ENCODE measurements at regions not wholly inside any gene's neighbourhood (a gene's known extent, or its start where the extent isn't known, plus 50 kb on each side); places are given as distances from the start of the nearest gene placed in this dataset.

DNA sequence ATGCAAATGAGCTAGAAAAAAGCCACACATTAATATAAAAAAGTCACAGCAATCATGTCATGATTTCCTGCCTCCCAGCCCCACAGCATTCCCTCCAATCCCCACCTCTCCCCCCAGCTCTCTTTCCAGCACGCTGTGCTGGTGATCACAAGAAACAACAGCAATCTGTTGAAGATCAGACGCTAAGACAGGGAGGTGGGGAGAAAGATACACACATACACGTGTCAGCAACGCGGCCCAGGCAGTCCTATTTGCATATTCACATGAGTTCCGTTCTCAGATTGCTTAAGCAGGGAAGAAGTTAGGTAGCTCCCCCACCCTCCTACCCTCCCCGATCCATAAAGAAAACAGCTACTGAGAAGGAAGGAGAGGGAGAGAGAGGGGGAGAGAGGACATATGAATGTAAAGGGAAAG is 405.5 kb upstream of the PSMD7 start:
- no peak for DNase-seq (ENCODE audit: low read depth, low spot score)
- TF ChIP-seq, protein P1, sequence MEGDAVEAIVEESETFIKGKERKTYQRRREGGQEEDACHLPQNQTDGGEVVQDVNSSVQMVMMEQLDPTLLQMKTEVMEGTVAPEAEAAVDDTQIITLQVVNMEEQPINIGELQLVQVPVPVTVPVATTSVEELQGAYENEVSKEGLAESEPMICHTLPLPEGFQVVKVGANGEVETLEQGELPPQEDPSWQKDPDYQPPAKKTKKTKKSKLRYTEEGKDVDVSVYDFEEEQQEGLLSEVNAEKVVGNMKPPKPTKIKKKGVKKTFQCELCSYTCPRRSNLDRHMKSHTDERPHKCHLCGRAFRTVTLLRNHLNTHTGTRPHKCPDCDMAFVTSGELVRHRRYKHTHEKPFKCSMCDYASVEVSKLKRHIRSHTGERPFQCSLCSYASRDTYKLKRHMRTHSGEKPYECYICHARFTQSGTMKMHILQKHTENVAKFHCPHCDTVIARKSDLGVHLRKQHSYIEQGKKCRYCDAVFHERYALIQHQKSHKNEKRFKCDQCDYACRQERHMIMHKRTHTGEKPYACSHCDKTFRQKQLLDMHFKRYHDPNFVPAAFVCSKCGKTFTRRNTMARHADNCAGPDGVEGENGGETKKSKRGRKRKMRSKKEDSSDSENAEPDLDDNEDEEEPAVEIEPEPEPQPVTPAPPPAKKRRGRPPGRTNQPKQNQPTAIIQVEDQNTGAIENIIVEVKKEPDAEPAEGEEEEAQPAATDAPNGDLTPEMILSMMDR (IDR thresholded peaks at IDR 0.05; ENCODE audit: insufficient read depth, low read length, missing control alignments) = no peak
- POLR2A ChIA-PET = no interaction called here
- H3K4me3 ChIP-seq (ENCODE audit: low read depth, low read length) = no peak overlapping the region
- CTCF ChIA-PET = interaction anchor here (0.9 to 1.5 kb wide), 2 partner anchors 11 to 13 kb away, joined by 4 read pairs; no protein-coding TSS in a partner anchor

DNA sequence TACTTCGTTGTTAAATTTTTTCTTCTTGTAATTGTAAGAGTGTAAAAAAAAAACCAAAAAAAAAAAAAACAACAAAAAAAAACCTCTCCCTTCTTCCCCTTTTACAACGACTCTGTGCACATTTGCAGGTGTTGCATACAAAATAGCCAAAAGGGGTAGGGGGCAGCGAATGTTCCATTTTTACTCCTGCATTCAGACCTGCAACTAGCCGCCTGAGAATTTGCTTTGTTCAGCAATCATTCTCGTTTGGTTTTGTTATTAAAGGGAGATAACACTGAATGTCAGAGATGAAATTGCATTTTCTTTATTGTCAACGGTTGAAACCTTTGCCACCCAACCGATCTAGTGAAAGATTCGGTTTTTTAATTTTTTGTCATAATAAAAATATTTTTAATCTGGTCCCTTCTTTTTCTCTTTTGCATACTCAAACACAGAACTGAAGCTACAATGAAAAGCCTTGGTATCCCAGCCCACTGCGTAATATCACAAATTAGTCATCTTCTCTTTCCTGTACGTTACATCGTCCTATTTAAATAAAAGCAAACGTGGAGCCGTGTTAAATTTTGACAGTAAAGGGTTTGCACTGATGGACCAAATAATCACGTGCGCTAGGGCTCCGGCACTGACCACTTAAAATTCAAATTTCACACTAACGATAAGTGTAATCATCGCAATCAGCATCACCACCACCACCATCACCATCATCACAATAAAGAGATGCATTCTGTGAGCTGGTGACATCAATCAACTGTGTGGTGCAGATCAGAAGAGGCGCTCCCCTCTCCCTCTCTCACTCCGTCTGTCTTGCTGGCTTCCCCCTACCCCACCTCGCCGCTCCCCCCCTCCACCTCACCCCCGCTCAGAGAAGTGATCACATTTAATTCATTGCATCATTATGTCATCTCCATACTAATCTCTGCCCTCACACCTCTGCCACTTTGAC is 406.2 kb upstream of the PSMD7 start:
- POLR2A ChIA-PET = no interaction called here

DNA sequence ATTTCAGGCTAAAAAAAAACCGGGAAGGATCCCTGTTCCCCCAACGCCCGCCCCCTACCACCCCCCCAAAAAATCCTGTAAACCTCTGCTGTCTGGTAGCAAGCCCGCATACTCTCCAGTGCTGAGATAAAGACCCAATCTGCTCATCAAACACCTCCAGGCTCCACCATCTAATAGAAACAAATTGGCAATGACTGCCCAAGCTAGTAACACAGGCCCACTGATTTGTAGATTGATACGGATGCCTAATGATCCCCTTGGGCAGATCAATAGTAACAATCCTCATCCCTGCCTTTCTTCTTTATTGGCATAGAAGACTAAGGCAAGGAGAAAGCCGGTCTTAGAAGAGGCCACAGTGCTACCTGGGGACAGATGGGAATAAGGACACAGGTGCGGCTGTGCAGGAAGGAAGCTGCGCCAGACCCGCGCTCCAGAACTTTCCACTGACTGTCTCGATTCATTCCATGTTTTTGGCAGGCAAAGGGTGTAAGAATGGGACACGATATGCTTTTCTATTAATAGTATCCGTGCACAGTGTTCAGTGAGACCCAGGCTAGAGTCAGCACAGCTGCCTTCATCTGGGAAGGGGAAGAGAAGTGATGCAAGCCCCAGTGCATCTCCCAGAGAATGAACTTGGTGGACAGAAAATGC is 407.6 kb upstream of the PSMD7 start:
- TF ChIP-seq, protein P1 (IDR thresholded peaks at IDR 0.05; ENCODE audit: insufficient read depth, low read length, missing control alignments) = no peak
- CTCF ChIA-PET = interaction anchor here (1.1 kb wide), 1 partner anchor 10 kb away, joined by 5 read pairs; no protein-coding TSS in a partner anchor
- H3K4me3 ChIP-seq (ENCODE audit: low read depth, low read length) = no peak overlapping the region
- DNase-seq (ENCODE audit: low read depth, low spot score) = no peak
- POLR2A ChIA-PET = no interaction called here

More for the DNA sequence above, 406.2 kb upstream of the PSMD7 start:
- TF ChIP-seq, protein P1 (IDR thresholded peaks at IDR 0.05; ENCODE audit: insufficient read depth, low read length, missing control alignments) = no peak
- DNase-seq (ENCODE audit: low read depth, low spot score) = no peak
- CTCF ChIA-PET = interaction anchor here (0.9 to 1.5 kb wide), 3 partner anchors 10 to 12 kb away, joined by 3 to 4 read pairs (median 4); no protein-coding TSS in a partner anchor
- H3K4me3 ChIP-seq (ENCODE audit: low read depth, low read length) = no peak overlapping the region

DNA sequence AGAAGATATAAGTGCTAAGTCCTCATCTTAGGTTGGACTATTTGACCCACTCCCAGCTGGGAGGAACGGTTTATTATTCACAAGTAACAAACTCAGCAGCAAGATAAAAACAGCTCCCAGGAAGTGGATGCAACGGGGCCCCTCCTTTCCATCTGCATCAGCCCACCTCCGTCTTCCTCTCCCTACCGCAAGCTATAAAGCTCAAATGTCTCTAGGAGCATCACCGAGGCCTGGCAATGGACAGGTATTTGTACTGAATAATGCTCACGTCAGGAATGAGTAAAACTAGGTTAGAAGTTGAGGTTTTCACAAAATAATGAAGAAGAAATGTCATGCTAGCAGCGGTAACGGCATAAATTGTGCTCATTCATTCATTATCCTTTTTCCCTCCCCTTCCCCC is 408.7 kb upstream of the PSMD7 start:
- TF ChIP-seq, protein P1 (IDR thresholded peaks at IDR 0.05; ENCODE audit: insufficient read depth, low read length, missing control alignments) = no peak
- ChIA-PET CTCF (interaction anchor here (1.1 kb wide), 1 partner anchor 9 kb away, joined by 5 read pairs; no protein-coding TSS in a partner anchor), POLR2A (no interaction called here)
- no peak for DNase-seq (ENCODE audit: low read depth, low spot score)
- H3K4me3 ChIP-seq (ENCODE audit: low read depth, low read length) = no peak overlapping the region

DNA sequence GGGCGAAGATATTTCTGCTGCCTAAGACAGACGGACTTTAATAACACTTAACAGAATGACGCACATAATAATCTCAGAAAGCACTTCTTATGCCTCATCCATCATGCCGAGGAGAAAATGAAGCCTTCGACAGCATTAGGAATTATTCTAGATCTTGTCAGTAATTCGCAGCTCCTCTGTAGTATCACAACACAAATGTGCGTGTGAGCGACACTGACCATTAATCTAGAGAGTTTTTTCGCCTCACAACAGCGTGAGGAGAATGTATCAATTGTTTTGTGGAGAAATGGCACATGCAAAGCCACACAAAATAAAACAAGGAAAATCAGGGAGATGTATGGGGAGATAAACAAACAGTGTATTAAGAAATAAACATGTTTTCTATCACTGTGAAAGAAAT is 410.2 kb upstream of the PSMD7 start:
- ChIA-PET POLR2A (no interaction called here), CTCF (no interaction called here)
- no peak overlapping the region for H3K4me3 ChIP-seq (ENCODE audit: low read depth, low read length)
- no peak for DNase-seq (ENCODE audit: low read depth, low spot score)
- TF ChIP-seq, protein P1 (IDR thresholded peaks at IDR 0.05; ENCODE audit: insufficient read depth, low read length, missing control alignments) = no peak

DNA sequence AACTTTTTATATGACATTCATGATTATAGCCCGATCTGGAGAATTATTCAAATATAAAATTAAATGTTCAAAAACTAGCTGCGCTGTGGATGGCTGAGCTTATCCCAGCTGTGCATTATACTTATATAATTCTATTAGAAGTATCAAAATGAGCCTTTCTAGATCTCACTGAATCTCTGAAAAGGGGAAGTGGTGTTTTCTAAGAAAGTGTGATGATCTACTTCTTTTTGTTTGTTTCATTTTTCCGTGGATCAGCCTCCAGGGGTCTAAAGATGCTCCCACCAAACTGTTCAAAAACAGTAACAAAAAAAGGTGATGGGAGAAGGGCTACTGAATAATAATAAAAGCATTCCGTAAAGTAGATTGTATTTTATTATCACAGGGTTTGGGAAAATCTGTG is 411.3 kb upstream of the PSMD7 start:
- TF ChIP-seq, protein P1 (IDR thresholded peaks at IDR 0.05; ENCODE audit: insufficient read depth, low read length, missing control alignments) = no peak
- no peak for DNase-seq (ENCODE audit: low read depth, low spot score)
- ChIA-PET CTCF (no interaction called here), POLR2A (no interaction called here)
- no peak overlapping the region for H3K4me3 ChIP-seq (ENCODE audit: low read depth, low read length)

Data from AG04449 (cell line).